ENCODE measurements at regions not wholly inside any gene's neighbourhood (a gene's known extent, or its start where the extent isn't known, plus 50 kb on each side); places are given as distances from the start of the nearest gene placed in this dataset.
"Not testable (repeated sequence)": the region's sequence is repeated elsewhere in the genome, so short reads cannot be mapped to it uniquely, and the experiment has no call there.

GRCh38 chrX:1009771-1010170 is 202.7 kb downstream of the CRLF2 start:
- no peak for DNase-seq

GRCh38 chrX:1006156-1006730 is 206.2 kb downstream of the CRLF2 start:
- DNase-seq, result no peak

GRCh38 chrX:1002611-1003010 is 209.8 kb downstream of the CRLF2 start:
- DNase-seq, result no peak

- no peak for DNase-seq
Measured at GRCh38 chrX:997631-998137, 214.8 kb downstream of the CRLF2 start.

- DNase-seq, result no peak
Measured at GRCh38 chrX:994780-995179, 217.7 kb downstream of the CRLF2 start.

- DNase-seq, result peak; percentile 11 to 16
Measured at GRCh38 chrX:989959-990510, 222.4 kb downstream of the CRLF2 start.

GRCh38 chrX:988530-988929 is 223.9 kb downstream of the CRLF2 start:
- not testable (repeated sequence) for DNase-seq

GRCh38 chrX:981791-982626 is 230.4 kb downstream of the CRLF2 start:
- no peak for DNase-seq

- DNase-seq, result no peak
Measured at GRCh38 chrX:980587-981235, 231.7 kb downstream of the CRLF2 start.

GRCh38 chrX:979127-979526 is 233.3 kb downstream of the CRLF2 start:
- DNase-seq, result not testable (repeated sequence)

- DNase-seq, result no peak
Measured at GRCh38 chrX:973010-973632, 239.3 kb downstream of the CRLF2 start.

- DNase-seq, result no peak
Measured at GRCh38 chrX:968148-968965, 244.1 kb downstream of the CRLF2 start.

GRCh38 chrX:966396-967070 is 245.9 kb downstream of the CRLF2 start:
- DNase-seq, result no peak

GRCh38 chrX:964831-965416 is 247.5 kb downstream of the CRLF2 start:
- no peak for DNase-seq

- DNase-seq, result no peak
Measured at GRCh38 chrX:960821-961220, 251.6 kb downstream of the CRLF2 start.

GRCh38 chrX:959595-959994 is 252.9 kb downstream of the CRLF2 start:
- no peak for DNase-seq

GRCh38 chrX:955168-955781 is 257.2 kb downstream of the CRLF2 start:
- not testable (repeated sequence) for DNase-seq

- no peak for DNase-seq
Measured at GRCh38 chrX:953879-954482, 258.5 kb downstream of the CRLF2 start.

GRCh38 chrX:952816-953215 is 259.6 kb downstream of the CRLF2 start:
- no peak for DNase-seq

- not testable (repeated sequence) for DNase-seq
Measured at GRCh38 chrX:947262-947661, 265.2 kb downstream of the CRLF2 start.

All from stimulated activated CD4-positive, alpha-beta T cell treated with anti-CD3 and anti-CD28 coated beads, Interleukin-2, amount 100 ng/mL, for 24 hours (primary cell).